ENCODE measurements at regions not wholly inside any gene's neighbourhood (a gene's known extent, or its start where the extent isn't known, plus 50 kb on each side); places are given as distances from the start of the nearest gene placed in this dataset.

DNA sequence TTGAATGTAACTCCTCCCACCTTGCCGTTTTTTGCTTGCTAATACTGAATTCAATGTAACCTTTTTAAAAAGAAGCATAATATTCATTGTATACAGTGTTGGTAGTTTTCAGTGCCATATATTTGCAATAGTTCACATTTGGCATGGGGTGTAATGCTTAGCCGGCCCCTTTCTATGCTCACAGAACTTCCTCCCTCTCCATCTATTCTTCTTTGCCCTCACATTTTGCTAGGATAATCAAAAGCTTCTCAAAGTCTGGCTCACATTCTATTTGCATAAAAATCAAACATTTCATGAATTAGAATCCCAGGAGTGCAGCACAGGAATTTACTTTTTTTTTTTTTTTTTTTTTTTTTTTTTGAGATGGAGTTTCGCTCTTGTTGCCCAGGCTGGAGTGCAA, 226.3 kb upstream of the MPDZ start:
- TF ChIP-seq, protein P1, sequence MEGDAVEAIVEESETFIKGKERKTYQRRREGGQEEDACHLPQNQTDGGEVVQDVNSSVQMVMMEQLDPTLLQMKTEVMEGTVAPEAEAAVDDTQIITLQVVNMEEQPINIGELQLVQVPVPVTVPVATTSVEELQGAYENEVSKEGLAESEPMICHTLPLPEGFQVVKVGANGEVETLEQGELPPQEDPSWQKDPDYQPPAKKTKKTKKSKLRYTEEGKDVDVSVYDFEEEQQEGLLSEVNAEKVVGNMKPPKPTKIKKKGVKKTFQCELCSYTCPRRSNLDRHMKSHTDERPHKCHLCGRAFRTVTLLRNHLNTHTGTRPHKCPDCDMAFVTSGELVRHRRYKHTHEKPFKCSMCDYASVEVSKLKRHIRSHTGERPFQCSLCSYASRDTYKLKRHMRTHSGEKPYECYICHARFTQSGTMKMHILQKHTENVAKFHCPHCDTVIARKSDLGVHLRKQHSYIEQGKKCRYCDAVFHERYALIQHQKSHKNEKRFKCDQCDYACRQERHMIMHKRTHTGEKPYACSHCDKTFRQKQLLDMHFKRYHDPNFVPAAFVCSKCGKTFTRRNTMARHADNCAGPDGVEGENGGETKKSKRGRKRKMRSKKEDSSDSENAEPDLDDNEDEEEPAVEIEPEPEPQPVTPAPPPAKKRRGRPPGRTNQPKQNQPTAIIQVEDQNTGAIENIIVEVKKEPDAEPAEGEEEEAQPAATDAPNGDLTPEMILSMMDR (IDR thresholded peaks at IDR 0.05 in 2 of 3, conservative IDR thresholded peaks at IDR 0.05 in 1 of 3; ENCODE audit: insufficient read depth in 2 of 3, low read depth in 1 of 3, low read length in 3 of 3), result no peak
- no peak for TF ChIP-seq YY1 (IDR thresholded peaks at IDR 0.05; ENCODE audit: borderline replicate concordance in 1 of 3, control insufficient read depth in 1 of 3, extremely low read depth in 1 of 3, insufficient read depth in 3 of 3, insufficient read length in 1 of 3, insufficient replicate concordance in 2 of 3, low read depth in 1 of 3, low read length in 2 of 3)
- no peak for TF ChIP-seq POLR2A (conservative IDR thresholded peaks at IDR 0.05)
- TF ChIP-seq NFYB (IDR thresholded peaks at IDR 0.05; ENCODE audit: extremely low read depth, insufficient read length), result no peak
- no peak for TF ChIP-seq XRCC5 (IDR thresholded peaks at IDR 0.05; ENCODE audit: low read depth, low read length)

Data from K562 (cell line).